ENCODE measurements at regions not wholly inside any gene's neighbourhood (a gene's known extent, or its start where the extent isn't known, plus 50 kb on each side); places are given as distances from the start of the nearest gene placed in this dataset.

- no peak for ATAC-seq
- no peak for DNase-seq
- intact Hi-C loops (cut with DNase I, micrococcal nuclease) = no loop called here
Measured at GRCh38 chr4:145351162-145351561, 130.5 kb upstream of the SMAD1 start.

- ATAC-seq = no peak
- no peak for DNase-seq
Measured at GRCh38 chr4:145348291-145348690, 133.4 kb upstream of the SMAD1 start.

GRCh38 chr4:145347684-145348083 is 134.0 kb upstream of the SMAD1 start:
- ATAC-seq = no peak
- intact Hi-C loops (cut with DNase I, micrococcal nuclease) = no loop called here
- no peak for DNase-seq

More at GRCh38 chr4:145348291-145348690, 133.4 kb upstream of the SMAD1 start:
- intact Hi-C loops (cut with DNase I, micrococcal nuclease) = no loop called here

GRCh38 chr4:145346081-145346480 is 135.6 kb upstream of the SMAD1 start:
- no peak for ATAC-seq
- intact Hi-C loops (cut with DNase I, micrococcal nuclease) = no loop called here
- no peak for DNase-seq

- no peak for ATAC-seq
- intact Hi-C loops (cut with DNase I, micrococcal nuclease) = no loop called here
- DNase-seq = no peak
Measured at GRCh38 chr4:145345401-145345800, 136.3 kb upstream of the SMAD1 start.

GRCh38 chr4:145341381-145341780 is 140.3 kb upstream of the SMAD1 start:
- ATAC-seq (no peak), DNase-seq (no peak)
- intact Hi-C loops (cut with DNase I, micrococcal nuclease) = no loop called here

- no peak for ATAC-seq
- DNase-seq = no peak
- intact Hi-C loops (cut with DNase I, micrococcal nuclease) = no loop called here
Measured at GRCh38 chr4:145340071-145340675, 141.5 kb upstream of the SMAD1 start.

- intact Hi-C loops (cut with DNase I, micrococcal nuclease) = no loop called here
- no peak for ATAC-seq
- DNase-seq = no peak
Measured at GRCh38 chr4:145339075-145339725, 142.5 kb upstream of the SMAD1 start.

GRCh38 chr4:145338568-145338967 is 143.1 kb upstream of the SMAD1 start:
- ATAC-seq (no peak), DNase-seq (no peak)
- intact Hi-C loops (cut with DNase I, micrococcal nuclease) = no loop called here

GRCh38 chr4:145337391-145337790 is 144.3 kb upstream of the SMAD1 start:
- intact Hi-C loops (cut with DNase I, micrococcal nuclease) = no loop called here
- ATAC-seq (no peak), DNase-seq (no peak)

- no peak for ATAC-seq
- intact Hi-C loops (cut with DNase I, micrococcal nuclease) = no loop called here
- no peak for DNase-seq
Measured at GRCh38 chr4:145333786-145334185, 147.9 kb upstream of the SMAD1 start.

- ATAC-seq = no peak
- no peak for DNase-seq
- intact Hi-C loops (cut with DNase I, micrococcal nuclease) = no loop called here
Measured at GRCh38 chr4:145326491-145326890, 146.1 kb upstream of the OTUD4 start.

- DNase-seq (no peak), ATAC-seq (no peak)
- intact Hi-C loops (cut with DNase I, micrococcal nuclease) = no loop called here
Measured at GRCh38 chr4:145324161-145324560, 143.8 kb upstream of the OTUD4 start.

- ATAC-seq = peak; percentile 95
- intact Hi-C loops (cut with DNase I, micrococcal nuclease) = no loop called here
- peak in 1 of 2 donors; percentile 11 for DNase-seq
Measured at GRCh38 chr4:145320294-145320693, 139.9 kb upstream of the OTUD4 start.

- ATAC-seq (peak; percentile 31), DNase-seq (no peak)
- intact Hi-C loops (cut with DNase I, micrococcal nuclease) = no loop called here
Measured at GRCh38 chr4:145319751-145320150, 139.4 kb upstream of the OTUD4 start.

- intact Hi-C loops (cut with DNase I, micrococcal nuclease) = no loop called here
- ATAC-seq = no peak
- no peak for DNase-seq
Measured at GRCh38 chr4:145316897-145317574, 136.6 kb upstream of the OTUD4 start.

- intact Hi-C loops (cut with DNase I, micrococcal nuclease) = no loop called here
- no peak for DNase-seq
- no peak for ATAC-seq
Measured at GRCh38 chr4:145315811-145316225, 135.4 kb upstream of the OTUD4 start.

- DNase-seq (no peak), ATAC-seq (no peak)
- intact Hi-C loops (cut with DNase I, micrococcal nuclease) = no loop called here
Measured at GRCh38 chr4:145308598-145308997, 128.2 kb upstream of the OTUD4 start.

GRCh38 chr4:145307763-145308430 is 127.5 kb upstream of the OTUD4 start:
- no peak for ATAC-seq
- DNase-seq = no peak
- intact Hi-C loops (cut with DNase I, micrococcal nuclease) = no loop called here

- ATAC-seq = no peak
- intact Hi-C loops (cut with DNase I, micrococcal nuclease) = no loop called here
- no peak for DNase-seq
Measured at GRCh38 chr4:145307120-145307519, 126.7 kb upstream of the OTUD4 start.

Data from left colon (tissue), 2 donors.